OCI-M2 (cell line): ENCODE measurements at regions not wholly inside any gene's neighbourhood (a gene's known extent, or its start where the extent isn't known, plus 50 kb on each side); places are given as distances from the start of the nearest gene placed in this dataset.
"Not testable (repeated sequence)": the region's sequence is repeated elsewhere in the genome, so short reads cannot be mapped to it uniquely, and the experiment has no call there.

Experiments used
- DNase-seq: peaks from one replicate; lab custom pipeline; 2025; ENCODE audit not compliant: unreplicated experiment; lab: John Stamatoyannopoulos, UW

- DNase-seq: no peak
Observed at GRCh38 chr13:80509264-80509663, 168.3 kb upstream of the SPRY2 start.

GRCh38 chr13:80508031-80508430, 167.1 kb upstream of the SPRY2 start:
- DNase-seq: no peak

- no peak for DNase-seq
Observed at GRCh38 chr13:80504453-80504852, 163.5 kb upstream of the SPRY2 start.

- no peak for DNase-seq
Observed at GRCh38 chr13:80502359-80502758, 161.4 kb upstream of the SPRY2 start.

- no peak for DNase-seq
Observed at GRCh38 chr13:80501556-80501955, 160.6 kb upstream of the SPRY2 start.

GRCh38 chr13:80499536-80500290, 158.8 kb upstream of the SPRY2 start:
- DNase-seq: no peak

GRCh38 chr13:80498433-80498832, 157.5 kb upstream of the SPRY2 start:
- DNase-seq: no peak

- no peak for DNase-seq
Observed at GRCh38 chr13:80497978-80498377, 157.1 kb upstream of the SPRY2 start.

GRCh38 chr13:80497439-80497838, 156.5 kb upstream of the SPRY2 start:
- DNase-seq: no peak

GRCh38 chr13:80496721-80497397, 155.9 kb upstream of the SPRY2 start:
- DNase-seq: no peak

GRCh38 chr13:80490491-80490943, 149.6 kb upstream of the SPRY2 start:
- not testable (repeated sequence) for DNase-seq

- DNase-seq: no peak
Observed at GRCh38 chr13:80486402-80486801, 145.5 kb upstream of the SPRY2 start.

- no peak for DNase-seq
Observed at GRCh38 chr13:80483157-80483556, 142.2 kb upstream of the SPRY2 start.

GRCh38 chr13:80481588-80481987, 140.7 kb upstream of the SPRY2 start:
- DNase-seq: no peak

- DNase-seq: no peak
Observed at GRCh38 chr13:80477661-80478443, 136.9 kb upstream of the SPRY2 start.

- no peak for DNase-seq
Observed at GRCh38 chr13:80476953-80477352, 136.0 kb upstream of the SPRY2 start.

- DNase-seq: no peak
Observed at GRCh38 chr13:80475718-80476117, 134.8 kb upstream of the SPRY2 start.

- DNase-seq: no peak
Observed at GRCh38 chr13:80473695-80474094, 132.8 kb upstream of the SPRY2 start.

- DNase-seq: no peak
Observed at GRCh38 chr13:80469853-80470381, 129.0 kb upstream of the SPRY2 start.

GRCh38 chr13:80469105-80469852, 128.4 kb upstream of the SPRY2 start:
- DNase-seq: no peak

- DNase-seq: no peak
Observed at GRCh38 chr13:80465321-80465720, 124.4 kb upstream of the SPRY2 start.
